Activated T-cell treated with anti-CD3 and anti-CD28 coated beads, Interleukin-2, amount 50 U/mL, for 24 hours (primary cell): ENCODE measurements at regions not wholly inside any gene's neighbourhood (a gene's known extent, or its start where the extent isn't known, plus 50 kb on each side); places are given as distances from the start of the nearest gene placed in this dataset.
"Not testable (repeated sequence)": the region's sequence is repeated elsewhere in the genome, so short reads cannot be mapped to it uniquely, and the experiment has no call there.

ENCODE experiments used
- DNase-seq: peaks from one replicate; pipeline ENCODE4 v3.0.0-alpha.2; 2020
- H3K27ac Mint-ChIP-seq: 2 replicates; pipeline ENCODE4 v1.8.0; 2020; ENCODE audit warnings: mild to moderate bottlenecking, mixed read lengths
- H3K27me3 Mint-ChIP-seq: 2 replicates; pipeline ENCODE4 v1.8.0; 2020; ENCODE audit warnings: mixed read lengths
- H3K36me3 Mint-ChIP-seq: 2 replicates; pipeline ENCODE4 v1.8.0; 2020; ENCODE audit warnings: low read depth, mixed read lengths
- H3K4me1 Mint-ChIP-seq: 2 replicates; pipeline ENCODE4 v1.8.0; 2020; ENCODE audit warnings: low read depth, mixed read lengths
- H3K4me3 Mint-ChIP-seq: 2 replicates; pipeline ENCODE4 v1.8.0; 2020; ENCODE audit warnings: mild to moderate bottlenecking, moderate library complexity, mixed read lengths
- H3K9me3 Mint-ChIP-seq: 2 replicates; pipeline ENCODE4 v1.8.0; 2020; ENCODE audit warnings: mixed read lengths

DNA sequence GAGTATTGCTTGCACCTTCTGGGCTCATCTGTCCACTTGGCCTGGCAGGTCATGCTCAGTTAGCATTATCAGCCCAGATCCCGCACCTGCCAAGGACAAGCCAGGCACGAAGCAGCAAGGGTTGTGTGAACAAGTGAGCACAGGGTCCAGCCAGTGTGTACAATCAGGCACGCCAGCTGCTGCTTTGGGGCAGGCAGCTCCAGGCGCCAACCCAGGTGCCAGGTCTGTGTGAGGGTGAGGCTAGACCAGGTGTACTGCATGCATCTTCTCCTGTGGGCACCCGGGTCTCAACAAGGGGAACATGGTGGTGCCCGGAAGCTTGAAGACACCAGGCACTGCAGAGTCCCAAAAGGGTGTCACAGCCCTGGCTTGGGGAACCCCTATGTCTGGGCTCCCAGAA, 1446.8 kb downstream of the PCDH9 start:
- Mint-ChIP-seq H3K27ac (no peak overlapping the region), H3K27me3 (no peaks in the 10 kb centered on the region), H3K36me3 (no peaks in the 10 kb centered on the region), H3K4me3 (no peak overlapping the region), H3K9me3 (peaks cover 4% of the 10 kb centered on the region), H3K4me1 (no peaks in the 10 kb centered on the region)
- no peak for DNase-seq

GRCh38 chr13:65771704-65772313, 1458.3 kb downstream of the PCDH9 start:
- H3K27me3 Mint-ChIP-seq, H3K4me3 Mint-ChIP-seq, H3K27ac Mint-ChIP-seq, DNase-seq, H3K4me1 Mint-ChIP-seq, H3K36me3 Mint-ChIP-seq: not testable (repeated sequence)
- peaks cover 33% of the 10 kb centered on the region for H3K9me3 Mint-ChIP-seq

GRCh38 chr13:65768545-65768944, 1461.6 kb downstream of the PCDH9 start:
- no peaks in the 10 kb centered on the region for H3K27me3 Mint-ChIP-seq
- H3K4me3 Mint-ChIP-seq: no peak overlapping the region
- no peak for DNase-seq
- peaks cover 27% of the 10 kb centered on the region for H3K9me3 Mint-ChIP-seq
- no peaks in the 10 kb centered on the region for H3K36me3 Mint-ChIP-seq
- H3K27ac Mint-ChIP-seq: no peak overlapping the region
- H3K4me1 Mint-ChIP-seq: no peaks in the 10 kb centered on the region

- H3K4me1 Mint-ChIP-seq: no peaks in the 10 kb centered on the region
- no peak overlapping the region for H3K4me3 Mint-ChIP-seq
- H3K9me3 Mint-ChIP-seq: peaks cover 25% of the 10 kb centered on the region
- no peak overlapping the region for H3K27ac Mint-ChIP-seq
- no peaks in the 10 kb centered on the region for H3K36me3 Mint-ChIP-seq
- no peaks in the 10 kb centered on the region for H3K27me3 Mint-ChIP-seq
- no peak for DNase-seq
Measured at GRCh38 chr13:65763811-65764210, 1466.3 kb downstream of the PCDH9 start.

DNA sequence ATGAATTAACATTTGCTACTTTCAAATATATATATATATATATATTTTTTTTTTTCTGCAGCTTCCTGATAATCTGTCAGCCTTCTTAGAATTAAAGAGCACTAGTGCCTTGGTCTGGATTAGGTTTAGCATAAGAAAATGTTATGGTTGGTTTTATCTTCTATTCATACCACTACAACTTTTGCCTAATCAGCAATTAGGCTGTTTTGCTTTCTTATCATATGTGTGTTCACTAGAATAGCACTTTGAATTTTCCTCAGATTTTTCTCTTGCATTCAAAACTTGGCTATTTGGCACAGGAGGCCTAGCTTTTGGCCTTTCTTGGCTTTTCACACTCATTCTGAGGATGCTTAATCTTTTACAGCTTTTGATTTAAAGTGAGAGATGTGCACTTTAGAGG, 1468.1 kb downstream of the PCDH9 start:
- Mint-ChIP-seq H3K27ac (no peak overlapping the region), H3K36me3 (no peaks in the 10 kb centered on the region), H3K9me3 (peaks cover 35% of the 10 kb centered on the region), H3K4me1 (no peaks in the 10 kb centered on the region), H3K4me3 (no peak overlapping the region), H3K27me3 (no peaks in the 10 kb centered on the region)
- no peak for DNase-seq

DNA sequence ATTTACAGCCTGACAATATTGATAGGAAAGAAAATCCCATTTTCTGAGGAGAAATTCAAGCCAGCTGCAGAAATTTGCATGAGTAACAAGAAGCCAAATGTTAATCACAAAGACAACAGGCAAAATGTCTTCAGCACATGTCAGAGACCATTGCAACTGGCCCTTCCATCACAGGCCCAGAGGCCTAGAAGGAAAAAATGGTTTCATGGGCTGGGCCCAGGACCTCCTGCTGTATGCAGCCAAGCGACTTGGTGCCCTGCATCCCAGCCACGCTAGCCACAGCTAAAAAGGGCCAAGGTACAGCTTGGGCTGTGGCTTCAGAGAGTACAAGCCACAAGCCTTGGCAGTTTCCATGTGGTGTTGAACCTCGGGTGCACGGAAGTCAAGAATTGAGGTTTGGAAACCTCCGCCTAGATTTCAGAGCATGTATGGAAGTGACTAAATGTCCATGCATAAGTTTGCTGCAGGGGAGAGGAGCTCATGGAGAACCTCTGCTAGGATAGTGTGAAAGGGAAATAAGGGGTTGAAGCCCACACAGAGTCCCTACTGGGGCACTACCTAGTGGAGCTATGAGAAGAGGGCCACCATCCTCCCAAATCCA, 1474.0 kb downstream of the PCDH9 start:
- no peak for DNase-seq
- no peaks in the 10 kb centered on the region for H3K27me3 Mint-ChIP-seq
- no peaks in the 10 kb centered on the region for H3K36me3 Mint-ChIP-seq
- H3K4me3 Mint-ChIP-seq: no peak overlapping the region
- no peak overlapping the region for H3K27ac Mint-ChIP-seq
- H3K4me1 Mint-ChIP-seq: no peaks in the 10 kb centered on the region
- H3K9me3 Mint-ChIP-seq: peaks cover 36% of the 10 kb centered on the region

DNA sequence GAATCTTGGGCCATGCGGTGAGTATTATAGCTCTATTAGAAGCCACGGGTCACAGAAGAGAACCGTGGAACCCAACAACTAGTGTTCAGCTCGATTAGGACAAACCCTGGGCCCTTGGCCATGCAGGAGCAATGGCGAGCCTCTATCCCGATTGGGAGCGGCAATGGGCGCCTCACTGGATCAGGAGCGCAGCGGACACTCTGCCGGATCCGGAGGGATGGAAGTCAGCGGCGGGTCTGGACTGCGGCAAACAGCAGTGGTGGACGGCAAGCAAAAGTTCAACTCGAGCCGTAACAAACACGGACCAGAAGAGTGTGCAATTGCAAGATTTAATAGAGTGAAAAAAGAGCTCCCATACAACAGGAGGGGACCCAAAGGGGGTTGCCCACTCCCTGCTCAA, 1481.9 kb downstream of the PCDH9 start:
- Mint-ChIP-seq H3K27ac (no peak overlapping the region), H3K9me3 (peaks cover 28% of the 10 kb centered on the region), H3K4me3 (no peak overlapping the region), H3K4me1 (no peaks in the 10 kb centered on the region), H3K27me3 (no peaks in the 10 kb centered on the region), H3K36me3 (no peaks in the 10 kb centered on the region)
- DNase-seq: no peak

DNA sequence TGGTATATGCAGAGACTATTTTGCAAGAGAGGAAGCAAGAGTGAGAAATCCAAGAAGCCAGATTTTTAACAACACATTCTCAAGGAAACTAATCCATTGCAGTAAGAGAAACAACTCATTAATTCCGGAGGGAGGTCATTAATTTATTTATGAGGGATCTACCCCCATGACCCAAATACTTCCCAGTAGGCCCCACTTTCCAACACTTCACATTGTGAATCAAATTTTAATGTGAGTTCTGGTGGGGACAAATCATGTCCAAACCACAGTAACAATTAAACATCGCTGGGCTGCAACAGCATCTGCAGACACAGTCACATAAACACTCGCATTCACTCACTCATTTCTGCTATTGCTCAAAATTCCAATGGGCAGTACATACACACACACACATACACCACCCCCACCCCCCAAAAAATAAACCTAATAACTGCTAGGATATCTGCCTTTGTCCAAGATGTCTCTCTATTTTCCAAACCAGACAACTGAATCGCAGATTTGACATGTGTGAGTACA, 1483.7 kb downstream of the PCDH9 start:
- Mint-ChIP-seq H3K4me3 (no peak overlapping the region), H3K4me1 (no peaks in the 10 kb centered on the region), H3K36me3 (no peaks in the 10 kb centered on the region), H3K27me3 (no peaks in the 10 kb centered on the region), H3K9me3 (peaks cover 28% of the 10 kb centered on the region), H3K27ac (no peak overlapping the region)
- DNase-seq: no peak

DNA sequence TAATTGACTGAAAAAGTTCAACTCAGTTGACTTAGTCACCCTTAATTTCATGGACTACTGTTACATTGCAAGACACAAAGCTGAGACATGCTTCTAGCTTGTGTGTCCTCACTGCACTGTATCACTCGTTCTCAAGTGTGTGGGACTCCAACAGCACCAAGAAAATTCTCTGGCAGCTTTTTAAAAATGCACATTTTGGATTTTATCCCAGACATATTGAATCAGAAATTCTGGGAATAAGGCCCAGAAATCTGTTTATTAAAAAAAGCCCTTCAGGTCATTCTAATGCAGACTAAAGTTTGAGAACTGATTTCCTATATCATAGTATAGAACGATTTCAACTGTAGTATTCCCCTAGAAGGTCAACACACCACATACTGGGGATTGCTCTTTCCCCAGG, 1485.3 kb downstream of the PCDH9 start:
- Mint-ChIP-seq H3K36me3 (no peaks in the 10 kb centered on the region), H3K27me3 (no peaks in the 10 kb centered on the region), H3K9me3 (peaks cover 25% of the 10 kb centered on the region), H3K27ac (no peak overlapping the region), H3K4me3 (no peak overlapping the region), H3K4me1 (no peaks in the 10 kb centered on the region)
- no peak for DNase-seq

DNA sequence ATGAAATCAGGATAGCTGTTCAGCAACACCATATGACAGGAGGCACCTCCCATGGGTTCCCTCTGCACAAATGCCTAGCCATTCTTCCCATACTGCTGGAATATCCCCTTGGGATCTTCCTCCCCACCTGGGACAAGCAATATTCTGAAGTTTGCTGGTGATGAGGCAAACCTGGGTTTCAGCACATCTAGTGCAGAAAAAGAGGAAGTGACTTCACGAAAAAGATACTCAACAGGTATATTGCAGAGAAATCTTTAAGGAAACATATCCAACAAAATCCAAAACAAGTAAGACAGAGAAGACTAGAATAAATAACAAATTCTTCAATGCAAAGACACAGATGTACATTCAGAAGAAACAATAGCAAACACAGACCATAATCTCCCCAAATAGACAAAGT, 1497.0 kb downstream of the PCDH9 start:
- no peak for DNase-seq
- no peaks in the 10 kb centered on the region for H3K36me3 Mint-ChIP-seq

GRCh38 chr13:65727070-65727469, 1503.1 kb downstream of the PCDH9 start:
- H3K4me1 Mint-ChIP-seq: no peaks in the 10 kb centered on the region
- H3K27me3 Mint-ChIP-seq: no peaks in the 10 kb centered on the region
- H3K27ac Mint-ChIP-seq: no peak overlapping the region
- H3K4me3 Mint-ChIP-seq: no peak overlapping the region
- DNase-seq: no peak
- H3K36me3 Mint-ChIP-seq: no peaks in the 10 kb centered on the region
- peaks cover 12% of the 10 kb centered on the region for H3K9me3 Mint-ChIP-seq

More for the DNA sequence above, 1497.0 kb downstream of the PCDH9 start:
- Mint-ChIP-seq H3K4me1 (no peaks in the 10 kb centered on the region), H3K9me3 (peaks cover 35% of the 10 kb centered on the region), H3K4me3 (no peak overlapping the region), H3K27me3 (no peaks in the 10 kb centered on the region), H3K27ac (no peak overlapping the region)

GRCh38 chr13:65725006-65725405, 1505.1 kb downstream of the PCDH9 start:
- Mint-ChIP-seq H3K27me3 (no peaks in the 10 kb centered on the region), H3K36me3 (no peaks in the 10 kb centered on the region)
- DNase-seq: no peak

DNA sequence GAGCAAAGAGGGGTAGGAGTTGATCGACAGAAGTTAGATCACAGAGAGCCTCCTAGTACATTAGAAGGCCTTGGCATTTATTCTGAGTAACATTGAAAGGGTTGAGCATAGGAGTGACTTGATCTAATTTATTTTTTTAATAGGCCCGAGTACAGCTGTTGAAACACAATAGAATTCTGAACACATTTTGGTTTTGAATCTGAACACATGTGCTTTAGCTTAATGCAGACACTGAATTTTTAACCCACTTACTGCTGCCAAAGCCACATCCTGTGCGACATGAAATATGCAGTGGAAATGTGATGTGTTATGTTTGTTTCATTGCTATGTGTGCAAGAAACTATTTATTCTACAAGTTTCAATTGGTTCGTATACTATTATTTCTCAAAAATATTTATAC, 1505.9 kb downstream of the PCDH9 start:
- Mint-ChIP-seq H3K4me1 (no peaks in the 10 kb centered on the region), H3K27ac (no peak overlapping the region), H3K4me3 (no peak overlapping the region), H3K9me3 (peaks cover 10% of the 10 kb centered on the region), H3K36me3 (no peaks in the 10 kb centered on the region), H3K27me3 (no peaks in the 10 kb centered on the region)
- no peak for DNase-seq

More at GRCh38 chr13:65725006-65725405, 1505.1 kb downstream of the PCDH9 start:
- no peak overlapping the region for H3K27ac Mint-ChIP-seq
- peaks cover 4% of the 10 kb centered on the region for H3K9me3 Mint-ChIP-seq
- no peaks in the 10 kb centered on the region for H3K4me1 Mint-ChIP-seq
- no peak overlapping the region for H3K4me3 Mint-ChIP-seq

DNA sequence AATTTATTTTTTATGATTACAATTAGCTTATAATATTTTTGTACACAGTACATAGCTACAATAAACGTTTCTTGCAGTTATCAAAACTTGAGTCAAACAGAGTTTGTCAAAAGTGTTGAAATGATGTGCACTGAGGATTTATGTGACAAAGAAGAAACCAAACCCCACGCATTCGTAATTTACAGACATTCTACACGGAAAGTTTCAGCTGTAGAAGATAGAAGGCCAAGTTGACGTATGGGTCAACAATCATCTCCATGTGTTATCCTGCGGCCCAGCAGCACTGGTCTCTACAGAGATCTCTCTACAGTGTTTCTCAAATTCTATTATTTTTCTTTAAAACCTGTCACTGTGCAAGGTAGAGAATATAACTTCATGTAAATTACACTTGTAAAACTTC, 1507.6 kb downstream of the PCDH9 start:
- no peaks in the 10 kb centered on the region for H3K27me3 Mint-ChIP-seq
- H3K4me1 Mint-ChIP-seq: no peaks in the 10 kb centered on the region
- H3K27ac Mint-ChIP-seq: no peak overlapping the region
- peaks cover 16% of the 10 kb centered on the region for H3K9me3 Mint-ChIP-seq
- H3K4me3 Mint-ChIP-seq: no peak overlapping the region
- no peaks in the 10 kb centered on the region for H3K36me3 Mint-ChIP-seq
- DNase-seq: no peak

DNA sequence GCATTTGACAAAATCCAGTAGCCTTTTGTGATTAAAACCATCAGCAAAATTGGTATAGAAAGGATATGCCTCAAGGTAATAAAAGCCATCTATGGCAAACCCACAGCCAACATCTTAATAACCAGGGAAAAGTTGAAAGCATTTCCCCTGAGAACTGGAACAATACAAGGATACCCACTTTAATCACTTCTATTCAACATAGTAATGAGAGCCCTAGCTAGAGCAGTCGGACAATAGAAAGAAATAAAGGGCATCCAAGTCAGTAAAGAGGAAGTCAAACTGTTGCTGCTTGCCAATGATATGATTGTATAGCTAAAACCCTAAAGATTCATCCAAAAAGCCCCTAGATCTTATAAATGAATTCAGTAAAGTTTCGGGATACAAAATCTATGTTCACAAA, 1510.3 kb downstream of the PCDH9 start:
- Mint-ChIP-seq H3K27ac (no peak overlapping the region), H3K27me3 (no peaks in the 10 kb centered on the region), H3K9me3 (peaks cover 17% of the 10 kb centered on the region), H3K4me3 (no peak overlapping the region), H3K4me1 (no peaks in the 10 kb centered on the region), H3K36me3 (no peaks in the 10 kb centered on the region)
- DNase-seq: no peak
